ENCODE measurements at regions not wholly inside any gene's neighbourhood (a gene's known extent, or its start where the extent isn't known, plus 50 kb on each side); places are given as distances from the start of the nearest gene placed in this dataset.

DNA sequence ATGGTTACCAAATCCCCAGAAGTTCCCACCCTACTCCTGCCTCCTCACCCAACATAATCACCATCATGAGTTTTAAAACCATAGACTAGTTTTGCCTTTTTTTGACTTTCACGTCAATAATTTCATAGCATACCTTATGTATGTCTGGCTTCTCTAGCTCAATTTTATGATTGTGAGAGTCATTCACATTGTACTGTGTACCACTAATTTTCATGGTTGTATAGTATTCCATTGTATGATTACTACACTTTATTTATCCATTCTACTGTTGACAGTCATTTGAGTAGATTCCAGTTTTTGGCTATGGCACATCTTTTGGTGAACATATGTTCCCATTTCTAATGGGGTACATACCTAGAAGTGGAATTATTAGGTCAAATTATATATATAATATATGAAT lies 195.3 kb upstream of the TCF21 start:
- TF ChIP-seq YY1 (IDR thresholded peaks at IDR 0.05; ENCODE audit: insufficient read depth, insufficient read length) (no peak), SUZ12 (IDR thresholded peaks at IDR 0.05; ENCODE audit: extremely low read depth, insufficient read depth, insufficient read length) (no peak)
